RWPE2 (cell line): ENCODE measurements at regions not wholly inside any gene's neighbourhood (a gene's known extent, or its start where the extent isn't known, plus 50 kb on each side); places are given as distances from the start of the nearest gene placed in this dataset.

ENCODE experiments used
- ATAC-seq: fragments of 200-7000 bp; cut with Tn5 transposase; 3 replicates; pipeline ENCODE4 v1.9.1; 2021; ENCODE audit warnings: low read depth
- DNase-seq: peaks from one replicate; pipeline ENCODE4 v3.0.0-alpha.2; 2020; ENCODE audit warnings: low spot score
- H3K27ac ChIP-seq: fragments of 450-650 bp; 2 replicates; pipeline ENCODE4 v1.5.1; 2017; ENCODE audit warnings: mild to moderate bottlenecking; ENCODE audit not compliant: poor library complexity, severe bottlenecking
- H3K27me3 ChIP-seq: fragments of 250-450 bp; sonication (Bioruptor Pico); 2 replicates; pipeline ENCODE4 v1.5.1; 2021; ENCODE audit warnings: mild to moderate bottlenecking, moderate library complexity; ENCODE audit not compliant: insufficient read depth, poor library complexity, severe bottlenecking
- H3K36me3 ChIP-seq: fragments of 250-450 bp; sonication (Bioruptor Pico); 2 replicates; pipeline ENCODE4 v1.5.1; 2020; ENCODE audit warnings: low read depth, mild to moderate bottlenecking, moderate library complexity
- H3K4me1 ChIP-seq: fragments of 250-450 bp; sonication (Bioruptor Pico); 2 replicates; pipeline ENCODE4 v1.5.1; 2021; ENCODE audit warnings: mild to moderate bottlenecking, moderate library complexity; ENCODE audit not compliant: insufficient read depth, poor library complexity, severe bottlenecking
- H3K4me3 ChIP-seq: fragments of 250-450 bp; sonication (Bioruptor Pico); 2 replicates; pipeline ENCODE4 v1.5.1; 2021; ENCODE audit warnings: mild to moderate bottlenecking, moderate library complexity; ENCODE audit not compliant: severe bottlenecking
- H3K9me3 ChIP-seq: fragments of 250-450 bp; sonication (Bioruptor Pico); 2 replicates; pipeline ENCODE4 v1.5.1; 2021; ENCODE audit warnings: mild to moderate bottlenecking, moderate library complexity; ENCODE audit not compliant: severe bottlenecking
- CTCF ChIP-seq: fragments of 450-650 bp; IDR thresholded peaks from one replicate; pipeline ENCODE4 v1.5.1; 2017; ENCODE audit warnings: mild to moderate bottlenecking, moderate library complexity; ENCODE audit not compliant: poor library complexity, severe bottlenecking

GRCh38 chr11:115860246-115860645, 356.0 kb upstream of the CADM1 start:
- no peak for ATAC-seq
- H3K4me1 ChIP-seq, result no peaks in the 10 kb centered on the region
- TF ChIP-seq CTCF, result no peak
- no peaks in the 10 kb centered on the region for H3K27me3 ChIP-seq
- H3K9me3 ChIP-seq, result no peaks in the 10 kb centered on the region
- H3K36me3 ChIP-seq, result no peaks in the 10 kb centered on the region
- no peak for DNase-seq
- H3K4me3 ChIP-seq, result no peak overlapping the region
- no peak overlapping the region for H3K27ac ChIP-seq

GRCh38 chr11:115848611-115849010, 344.4 kb upstream of the CADM1 start:
- no peak for TF ChIP-seq CTCF
- Histone ChIP-seq H3K9me3 (no peaks in the 10 kb centered on the region), H3K27ac (no peak overlapping the region), H3K36me3 (no peaks in the 10 kb centered on the region), H3K4me3 (no peak overlapping the region), H3K4me1 (no peaks in the 10 kb centered on the region), H3K27me3 (no peaks in the 10 kb centered on the region)
- ATAC-seq, result no peak
- DNase-seq, result no peak

GRCh38 chr11:115848080-115848479, 343.9 kb upstream of the CADM1 start:
- Histone ChIP-seq H3K36me3 (no peaks in the 10 kb centered on the region), H3K9me3 (no peaks in the 10 kb centered on the region), H3K27ac (no peak overlapping the region), H3K4me1 (no peaks in the 10 kb centered on the region), H3K27me3 (no peaks in the 10 kb centered on the region), H3K4me3 (no peak overlapping the region)
- no peak for DNase-seq
- no peak for ATAC-seq
- no peak for TF ChIP-seq CTCF

GRCh38 chr11:115845872-115846271, 341.7 kb upstream of the CADM1 start:
- Histone ChIP-seq H3K27ac (no peak overlapping the region), H3K9me3 (no peaks in the 10 kb centered on the region), H3K27me3 (no peaks in the 10 kb centered on the region), H3K36me3 (no peaks in the 10 kb centered on the region), H3K4me3 (no peak overlapping the region), H3K4me1 (no peaks in the 10 kb centered on the region)
- ATAC-seq (no peak), DNase-seq (no peak)
- no peak for TF ChIP-seq CTCF

- no peak overlapping the region for H3K27ac ChIP-seq
- H3K4me1 ChIP-seq, result no peaks in the 10 kb centered on the region
- no peaks in the 10 kb centered on the region for H3K36me3 ChIP-seq
- DNase-seq (no peak), ATAC-seq (no peak)
- H3K4me3 ChIP-seq, result no peak overlapping the region
- no peak for TF ChIP-seq CTCF
- no peaks in the 10 kb centered on the region for H3K9me3 ChIP-seq
- H3K27me3 ChIP-seq, result no peaks in the 10 kb centered on the region
Observed at GRCh38 chr11:115843685-115844084, 339.5 kb upstream of the CADM1 start.
